Glutamatergic neuron (in vitro differentiated cells): ENCODE measurements at regions not wholly inside any gene's neighbourhood (a gene's known extent, or its start where the extent isn't known, plus 50 kb on each side); places are given as distances from the start of the nearest gene placed in this dataset.

ENCODE experiments used
- DNase-seq: peaks from one replicate; pipeline ENCODE4 v3.0.0; 2022
- H3K27ac Mint-ChIP-seq: one replicate; pipeline ENCODE4 v1.8.0; 2020; ENCODE audit warnings: mild to moderate bottlenecking, mixed read lengths, inconsistent platforms; ENCODE audit not compliant: unreplicated experiment
- H3K27me3 Mint-ChIP-seq: one replicate; pipeline ENCODE4 v1.8.0; 2020; ENCODE audit warnings: mild to moderate bottlenecking, moderate library complexity, mixed read lengths, inconsistent platforms; ENCODE audit not compliant: unreplicated experiment
- H3K36me3 Mint-ChIP-seq: one replicate; pipeline ENCODE4 v1.8.0; 2020; ENCODE audit warnings: mild to moderate bottlenecking, mixed read lengths, inconsistent platforms; ENCODE audit not compliant: unreplicated experiment
- H3K4me1 Mint-ChIP-seq: one replicate; pipeline ENCODE4 v1.8.0; 2020; ENCODE audit warnings: mild to moderate bottlenecking, low read depth, mixed read lengths, inconsistent platforms; ENCODE audit not compliant: unreplicated experiment
- H3K4me3 Mint-ChIP-seq: one replicate; pipeline ENCODE4 v1.8.0; 2020; ENCODE audit warnings: mild to moderate bottlenecking, mixed read lengths, inconsistent platforms; ENCODE audit not compliant: unreplicated experiment
- H3K9me3 Mint-ChIP-seq: one replicate; pipeline ENCODE4 v1.8.0; 2020; ENCODE audit warnings: mild to moderate bottlenecking, moderate library complexity, mixed read lengths, inconsistent platforms; ENCODE audit not compliant: unreplicated experiment
- TF ChIP-seq, protein P1 (sequence below): fragments of 200-600 bp; sonication (generic); IDR thresholded peaks from one replicate; pipeline ENCODE4 v1.5.0; 2021; ENCODE audit not compliant: partially characterized antibody, unreplicated experiment

GRCh38 chr14:22382395-22382794 lies 206.6 kb downstream of the DAD1 start:
- no peak overlapping the region for H3K27ac Mint-ChIP-seq
- H3K27me3 Mint-ChIP-seq = no peaks in the 10 kb centered on the region
- H3K4me3 Mint-ChIP-seq = no peak overlapping the region
- no peaks in the 10 kb centered on the region for H3K9me3 Mint-ChIP-seq
- TF ChIP-seq, protein P1, sequence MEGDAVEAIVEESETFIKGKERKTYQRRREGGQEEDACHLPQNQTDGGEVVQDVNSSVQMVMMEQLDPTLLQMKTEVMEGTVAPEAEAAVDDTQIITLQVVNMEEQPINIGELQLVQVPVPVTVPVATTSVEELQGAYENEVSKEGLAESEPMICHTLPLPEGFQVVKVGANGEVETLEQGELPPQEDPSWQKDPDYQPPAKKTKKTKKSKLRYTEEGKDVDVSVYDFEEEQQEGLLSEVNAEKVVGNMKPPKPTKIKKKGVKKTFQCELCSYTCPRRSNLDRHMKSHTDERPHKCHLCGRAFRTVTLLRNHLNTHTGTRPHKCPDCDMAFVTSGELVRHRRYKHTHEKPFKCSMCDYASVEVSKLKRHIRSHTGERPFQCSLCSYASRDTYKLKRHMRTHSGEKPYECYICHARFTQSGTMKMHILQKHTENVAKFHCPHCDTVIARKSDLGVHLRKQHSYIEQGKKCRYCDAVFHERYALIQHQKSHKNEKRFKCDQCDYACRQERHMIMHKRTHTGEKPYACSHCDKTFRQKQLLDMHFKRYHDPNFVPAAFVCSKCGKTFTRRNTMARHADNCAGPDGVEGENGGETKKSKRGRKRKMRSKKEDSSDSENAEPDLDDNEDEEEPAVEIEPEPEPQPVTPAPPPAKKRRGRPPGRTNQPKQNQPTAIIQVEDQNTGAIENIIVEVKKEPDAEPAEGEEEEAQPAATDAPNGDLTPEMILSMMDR = no peak
- H3K36me3 Mint-ChIP-seq = no peaks in the 10 kb centered on the region
- peaks cover 9% of the 10 kb centered on the region for H3K4me1 Mint-ChIP-seq
- no peak for DNase-seq

DNA sequence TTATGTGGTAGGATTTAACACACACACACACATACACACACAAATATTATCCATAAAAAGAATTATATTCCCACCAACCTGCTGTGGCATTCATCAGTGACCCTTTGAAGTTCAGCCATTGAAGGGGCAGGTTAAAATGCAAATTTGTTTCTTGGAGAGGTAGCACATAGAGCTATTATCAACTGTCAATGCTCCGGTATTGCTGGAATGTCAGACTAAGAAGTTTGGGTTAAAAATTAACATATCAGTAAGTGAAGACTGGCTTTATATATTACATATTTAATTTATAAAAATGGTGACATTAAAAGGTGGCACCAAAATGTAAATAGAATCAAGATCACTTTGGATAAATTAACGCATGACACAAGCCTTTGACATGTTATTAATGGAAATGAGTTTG lies 207.3 kb downstream of the DAD1 start:
- Mint-ChIP-seq H3K4me1 (peaks cover 9% of the 10 kb centered on the region), H3K27ac (no peak overlapping the region), H3K4me3 (no peak overlapping the region), H3K27me3 (no peaks in the 10 kb centered on the region), H3K36me3 (no peaks in the 10 kb centered on the region), H3K9me3 (no peaks in the 10 kb centered on the region)
- no peak for DNase-seq
- TF ChIP-seq, protein P1 = no peak

GRCh38 chr14:22381408-22381760 lies 207.6 kb downstream of the DAD1 start:
- no peak for DNase-seq
- no peaks in the 10 kb centered on the region for H3K36me3 Mint-ChIP-seq
- no peak overlapping the region for H3K4me3 Mint-ChIP-seq
- no peaks in the 10 kb centered on the region for H3K27me3 Mint-ChIP-seq
- H3K27ac Mint-ChIP-seq = no peak overlapping the region
- peaks cover 9% of the 10 kb centered on the region for H3K4me1 Mint-ChIP-seq
- TF ChIP-seq, protein P1 = no peak
- no peaks in the 10 kb centered on the region for H3K9me3 Mint-ChIP-seq

DNA sequence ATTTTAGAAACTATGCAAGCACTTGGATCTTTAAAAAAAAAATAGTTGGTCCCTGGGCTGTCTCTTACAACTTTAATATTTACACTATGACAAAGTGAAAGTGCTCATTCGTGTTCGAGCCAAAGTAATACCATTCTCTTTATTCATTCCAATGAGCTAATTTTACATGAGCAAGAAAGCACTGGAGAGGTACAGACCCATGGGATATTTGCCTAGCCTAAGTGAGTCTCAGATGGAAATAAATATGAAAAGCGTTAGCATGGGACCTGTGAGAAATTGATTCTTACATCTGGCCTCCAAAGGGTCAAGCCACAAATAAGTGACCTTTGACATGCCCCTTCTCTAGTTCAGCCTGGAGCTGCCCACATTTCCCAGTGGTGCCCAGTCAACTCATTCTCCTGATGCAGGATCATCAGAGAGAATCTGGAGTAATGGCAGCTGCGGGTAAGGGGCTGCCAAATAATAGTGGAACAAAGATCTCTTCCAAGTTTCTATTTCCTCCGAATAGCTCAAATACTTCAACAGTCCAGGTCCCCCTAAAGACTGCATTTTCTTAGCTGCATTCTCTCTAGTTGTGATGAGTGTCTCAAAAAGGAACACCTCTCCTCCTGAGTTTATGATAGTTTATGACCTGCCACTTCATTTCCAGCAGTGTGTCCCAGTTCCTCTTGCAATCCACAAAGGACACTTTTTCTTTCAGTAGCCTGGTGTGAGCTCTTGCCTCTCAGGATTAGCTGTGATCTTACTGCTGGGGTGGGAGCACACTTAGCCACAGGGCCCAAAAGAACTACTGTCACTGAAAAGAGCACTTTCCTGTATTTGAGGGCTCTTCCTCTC lies 208.2 kb downstream of the DAD1 start:
- H3K27ac Mint-ChIP-seq = no peak overlapping the region
- no peak overlapping the region for H3K4me3 Mint-ChIP-seq
- no peak for DNase-seq
- H3K4me1 Mint-ChIP-seq = peaks cover 9% of the 10 kb centered on the region
- H3K36me3 Mint-ChIP-seq = no peaks in the 10 kb centered on the region
- H3K27me3 Mint-ChIP-seq = no peaks in the 10 kb centered on the region
- TF ChIP-seq, protein P1 = no peak
- H3K9me3 Mint-ChIP-seq = no peaks in the 10 kb centered on the region

DNA sequence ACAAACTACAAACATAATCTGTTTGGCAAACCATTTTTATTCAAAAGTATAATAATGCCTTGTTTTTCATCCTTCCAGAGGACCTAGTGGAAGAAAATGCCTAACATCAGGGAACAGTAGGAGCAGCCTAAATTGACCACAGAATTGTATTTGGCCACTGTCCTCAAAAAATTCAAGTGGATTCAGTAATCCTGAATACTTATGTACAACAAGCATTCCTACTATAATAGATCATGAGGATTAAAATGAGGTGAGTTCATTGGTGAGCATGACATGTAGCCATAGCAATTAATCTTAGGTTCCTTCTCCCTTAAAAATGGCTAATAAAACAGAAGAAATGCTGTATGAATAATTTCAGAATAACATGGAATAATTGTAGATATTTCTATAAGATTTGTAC lies 209.3 kb downstream of the DAD1 start:
- no peak for DNase-seq
- H3K36me3 Mint-ChIP-seq = no peaks in the 10 kb centered on the region
- TF ChIP-seq, protein P1 = no peak
- H3K27ac Mint-ChIP-seq = no peak overlapping the region
- no peaks in the 10 kb centered on the region for H3K27me3 Mint-ChIP-seq
- peaks cover 9% of the 10 kb centered on the region for H3K4me1 Mint-ChIP-seq
- H3K4me3 Mint-ChIP-seq = no peak overlapping the region
- H3K9me3 Mint-ChIP-seq = no peaks in the 10 kb centered on the region
